ENCODE measurements at regions not wholly inside any gene's neighbourhood (a gene's known extent, or its start where the extent isn't known, plus 50 kb on each side); places are given as distances from the start of the nearest gene placed in this dataset.

- TF ChIP-seq ZNF318 (IDR thresholded peaks at IDR 0.05; ENCODE audit: borderline replicate concordance in 1 of 2, low read depth in 1 of 2) (no peak), STAT5B (CRISPR knock-in tag; IDR thresholded peaks at IDR 0.05) (no peak), BCL6 (CRISPR knock-in tag; IDR thresholded peaks at IDR 0.05) (no peak), SIRT6 (IDR thresholded peaks at IDR 0.05; ENCODE audit: low read depth, low read length) (no peak), NR4A1 (CRISPR knock-in tag; IDR thresholded peaks at IDR 0.05) (no peak), NR4A1 (tag; IDR thresholded peaks at IDR 0.05) (no peak)
These were observed 158.6 kb downstream of the PAPSS1 start (continued) for GRCh38 chr4:107561481-107561880.

Measured in K562 (cell line).